K562 (cell line): ENCODE measurements at regions not wholly inside any gene's neighbourhood (a gene's known extent, or its start where the extent isn't known, plus 50 kb on each side); places are given as distances from the start of the nearest gene placed in this dataset.

Source experiments
- CBX8 ChIP-seq: fragments of 200-600 bp; sonication (generic); IDR thresholded peaks from 2 replicates; pipeline ENCODE4 v1.6.1; 2012; ENCODE audit warnings: borderline replicate concordance, mixed run types, low read depth, mild to moderate bottlenecking, moderate library complexity, mixed read lengths, low read length, control low read depth, inconsistent platforms; ENCODE audit not compliant: poor library complexity, severe bottlenecking; ENCODE audit errors: extremely low read depth
- CREM ChIP-seq: IDR thresholded peaks from 2 replicates; pipeline ENCODE4 v1.6.1; 2014; ENCODE audit warnings: antibody characterized with exemption, low read depth
- NUFIP1 ChIP-seq: fragments of 450-650 bp; IDR thresholded peaks from 2 replicates; pipeline ENCODE4 v1.6.1; 2018; ENCODE audit not compliant: partially characterized antibody

DNA sequence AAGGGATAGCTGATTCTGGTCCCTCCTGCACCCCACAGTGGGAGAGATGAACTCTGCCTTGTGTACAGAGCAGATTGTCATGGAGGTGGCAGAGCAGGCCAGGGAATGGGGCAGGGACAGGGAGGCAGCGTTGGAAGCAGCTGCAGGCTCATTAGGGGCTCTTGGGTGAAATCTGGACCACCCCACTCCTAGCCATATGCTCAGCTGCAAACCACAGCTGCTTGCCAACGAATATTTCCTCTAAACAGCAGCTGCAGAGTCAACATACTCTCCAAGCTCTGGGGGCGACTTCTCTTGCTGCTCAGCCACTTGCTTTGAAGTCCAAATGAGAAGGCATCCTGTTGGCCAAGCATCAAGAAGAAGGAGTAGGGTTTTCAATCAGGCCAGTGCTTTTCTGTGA is 302.3 kb upstream of the AUTS2 start:
- TF ChIP-seq CBX8, result no peak
- TF ChIP-seq NUFIP1, result no peak
- no peak for TF ChIP-seq CREM
